ENCODE measurements at regions not wholly inside any gene's neighbourhood (a gene's known extent, or its start where the extent isn't known, plus 50 kb on each side); places are given as distances from the start of the nearest gene placed in this dataset.

GRCh38 chr6:12440981-12441380 lies 150.8 kb downstream of the EDN1 start:
- TF ChIP-seq CTCF (conservative IDR thresholded peaks at IDR 0.05) (no peak), ZFX (IDR thresholded peaks at IDR 0.05) (no peak)

All from C4-2B (cell line).